ENCODE measurements at regions not wholly inside any gene's neighbourhood (a gene's known extent, or its start where the extent isn't known, plus 50 kb on each side); places are given as distances from the start of the nearest gene placed in this dataset.

DNA sequence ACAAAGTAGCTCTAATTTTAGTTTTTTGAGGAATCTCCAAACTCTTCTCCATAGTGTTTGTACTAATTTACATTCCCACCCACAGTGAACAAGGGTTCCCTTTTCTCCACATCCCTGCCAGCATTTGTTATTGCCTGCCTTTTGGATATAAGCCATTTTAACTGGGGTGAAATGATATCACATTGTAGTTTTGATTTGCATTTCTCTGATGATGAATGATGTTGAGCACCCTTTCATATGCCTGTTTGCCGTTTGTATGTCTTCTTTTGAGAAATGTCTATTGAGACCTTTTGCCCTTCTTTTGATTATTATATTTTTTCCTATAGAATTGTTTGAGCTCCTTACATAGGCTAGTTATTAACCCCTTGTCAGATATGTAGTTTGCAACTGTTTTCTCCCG, 239.9 kb upstream of the TPM1 start:
- TF ChIP-seq EZH2phosphoT487 (IDR thresholded peaks at IDR 0.05; ENCODE audit: borderline replicate concordance, low read depth, low read length): no peak
- TF ChIP-seq, protein P1, sequence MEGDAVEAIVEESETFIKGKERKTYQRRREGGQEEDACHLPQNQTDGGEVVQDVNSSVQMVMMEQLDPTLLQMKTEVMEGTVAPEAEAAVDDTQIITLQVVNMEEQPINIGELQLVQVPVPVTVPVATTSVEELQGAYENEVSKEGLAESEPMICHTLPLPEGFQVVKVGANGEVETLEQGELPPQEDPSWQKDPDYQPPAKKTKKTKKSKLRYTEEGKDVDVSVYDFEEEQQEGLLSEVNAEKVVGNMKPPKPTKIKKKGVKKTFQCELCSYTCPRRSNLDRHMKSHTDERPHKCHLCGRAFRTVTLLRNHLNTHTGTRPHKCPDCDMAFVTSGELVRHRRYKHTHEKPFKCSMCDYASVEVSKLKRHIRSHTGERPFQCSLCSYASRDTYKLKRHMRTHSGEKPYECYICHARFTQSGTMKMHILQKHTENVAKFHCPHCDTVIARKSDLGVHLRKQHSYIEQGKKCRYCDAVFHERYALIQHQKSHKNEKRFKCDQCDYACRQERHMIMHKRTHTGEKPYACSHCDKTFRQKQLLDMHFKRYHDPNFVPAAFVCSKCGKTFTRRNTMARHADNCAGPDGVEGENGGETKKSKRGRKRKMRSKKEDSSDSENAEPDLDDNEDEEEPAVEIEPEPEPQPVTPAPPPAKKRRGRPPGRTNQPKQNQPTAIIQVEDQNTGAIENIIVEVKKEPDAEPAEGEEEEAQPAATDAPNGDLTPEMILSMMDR (conservative IDR thresholded peaks at IDR 0.05; ENCODE audit: low read length): no peak
